SK-N-SH (cell line): ENCODE measurements at regions not wholly inside any gene's neighbourhood (a gene's known extent, or its start where the extent isn't known, plus 50 kb on each side); places are given as distances from the start of the nearest gene placed in this dataset.

Experiments used
- CTCF ChIA-PET: fragments of 300-600, 350-600 bp; formaldehyde crosslinking; extraction: SDS; loops from one replicate; lab custom pipeline; 2021; lab: Yijun Ruan, JAX
- POLR2A ChIA-PET: fragments of 350-600 bp; sonication (Branson Sonifier 250); formaldehyde crosslinking; extraction: SDS; loops from one replicate; lab custom pipeline; 2020; ENCODE audit warnings: antibody characterized with exemption, inconsistent platforms; lab: Yijun Ruan, JAX
- DNase-seq: peaks from one replicate; pipeline ENCODE4 v3.0.0; 2012
- H2AFZ ChIP-seq: fragments of 200-600 bp; sonication (generic); 2 replicates; pipeline ENCODE4 v1.8.1; 2016; ENCODE audit warnings: antibody characterized with exemption, mild to moderate bottlenecking, low read depth
- H3F3A ChIP-seq: fragments of 200-600 bp; sonication (generic); replicated peaks from 2 replicates; pipeline ENCODE3; 2016; ENCODE audit warnings: antibody characterized with exemption, mild to moderate bottlenecking; ENCODE audit not compliant: insufficient read depth
- H3K27ac ChIP-seq, 2 experiments: fragments of 200-500 bp in 1 of 2; fragments of 200-600 bp in 1 of 2; sonication (Bioruptor generic) in 1 of 2; sonication (generic), shearing (Covaris generic) in 1 of 2; 2 replicates each; pipeline versions ENCODE4 v1.5.1 to v1.6.1; 2014 to 2016; ENCODE audit warnings: low read depth in 2 of 2, inconsistent platforms in 1 of 2, low read length in 1 of 2, mild to moderate bottlenecking in 1 of 2, mixed read lengths in 1 of 2
- H3K27me3 ChIP-seq: fragments of 200-600 bp; sonication (generic), shearing (Covaris generic); 2 replicates; pipeline ENCODE4 v1.6.1; 2016; ENCODE audit warnings: mixed run types; ENCODE audit not compliant: insufficient read depth
- H3K36me3 ChIP-seq, 2 experiments: fragments of 200-500 bp in 1 of 2; fragments of 200-600 bp in 1 of 2; sonication (Bioruptor generic) in 1 of 2; sonication (generic) in 1 of 2; replicated peaks in 1 of 2; 2 replicates each; pipeline versions ENCODE3 to v1.5.1; 2014 to 2016; ENCODE audit warnings: low read length in 1 of 2, mild to moderate bottlenecking in 1 of 2; ENCODE audit not compliant: insufficient read depth in 2 of 2, control insufficient read depth in 1 of 2
- H3K4me1 ChIP-seq, 2 experiments: fragments of 200-500 bp in 1 of 2; fragments of 200-600 bp in 1 of 2; sonication (Bioruptor generic) in 1 of 2; sonication (generic), shearing (Covaris generic) in 1 of 2; 2 replicates each; pipeline versions ENCODE4 v1.5.1 to v1.6.1; 2014 to 2016; ENCODE audit warnings: low read depth in 1 of 2, low read length in 1 of 2, mixed run types in 1 of 2; ENCODE audit not compliant: insufficient read depth in 2 of 2, control insufficient read depth in 1 of 2
- H3K4me2 ChIP-seq: fragments of 200-600 bp; sonication (generic), shearing (Covaris generic); 2 replicates; pipeline ENCODE4 v1.6.1; 2017; ENCODE audit warnings: mixed run types
- H3K4me3 ChIP-seq, 2 experiments: fragments of 200-500 bp in 1 of 2; fragments of 200-600 bp in 1 of 2; sonication (Bioruptor generic) in 1 of 2; sonication (generic), shearing (Covaris generic) in 1 of 2; 2 replicates each; pipeline versions ENCODE4 v1.5.1 to v1.8.1; 2014 to 2016; ENCODE audit warnings: low read depth in 2 of 2, inconsistent platforms in 1 of 2, low read length in 1 of 2, mild to moderate bottlenecking in 1 of 2, mixed read lengths in 1 of 2, moderate library complexity in 1 of 2
- H3K79me2 ChIP-seq: fragments of 200-600 bp; sonication (generic); 2 replicates; pipeline ENCODE4 v1.8.1; 2017; ENCODE audit warnings: mild to moderate bottlenecking; ENCODE audit not compliant: insufficient read depth
- H3K9ac ChIP-seq: fragments of 200-600 bp; sonication (generic); 2 replicates; pipeline ENCODE4 v1.6.1; 2017; ENCODE audit warnings: mixed run types
- H3K9me2 ChIP-seq: fragments of 200-600 bp; sonication (generic); 2 replicates; pipeline ENCODE4 v1.6.1; 2017; ENCODE audit warnings: mixed run types
- H3K9me3 ChIP-seq: fragments of 200-600 bp; sonication (generic); 2 replicates; pipeline ENCODE4 v1.6.1; 2017; ENCODE audit warnings: mixed run types, mild to moderate bottlenecking, moderate library complexity
- H4K20me1 ChIP-seq: fragments of 200-600 bp; sonication (generic); 2 replicates; pipeline ENCODE4 v1.6.1; 2017; ENCODE audit warnings: mild to moderate bottlenecking, mixed run types; ENCODE audit not compliant: insufficient read depth
- CTCF ChIP-seq: fragments of 200-600 bp; sonication (generic); IDR thresholded peaks from 2 replicates; pipeline ENCODE4 v1.6.1; 2017; ENCODE audit warnings: antibody characterized with exemption, mild to moderate bottlenecking, moderate library complexity
- FOXJ3 ChIP-seq: sonication (generic); formaldehyde crosslinking; IDR thresholded peaks from 2 replicates; pipeline ENCODE4 v1.5.1; 2020; ENCODE audit warnings: mild to moderate bottlenecking, missing genetic modification reagents
- MAX ChIP-seq: IDR thresholded peaks from 2 replicates; pipeline ENCODE4 v1.4.0; 2012; ENCODE audit warnings: low read depth
- MEF2A ChIP-seq: IDR thresholded peaks from 2 replicates; pipeline ENCODE4 v1.4.0; 2012; ENCODE audit warnings: low read depth, borderline replicate concordance
- MXI1 ChIP-seq: IDR thresholded peaks from 2 replicates; pipeline ENCODE4 v1.6.1; 2012; ENCODE audit warnings: mild to moderate bottlenecking, low read depth, low read length, improper control_type of control experiment
- NFIC ChIP-seq: IDR thresholded peaks from 2 replicates; pipeline ENCODE4 v1.4.0; 2012; ENCODE audit warnings: borderline replicate concordance
- RCOR1 ChIP-seq: fragments of 150-350 bp; IDR thresholded peaks from 2 replicates; pipeline ENCODE4 v1.6.1; 2017; ENCODE audit warnings: antibody characterized with exemption, low read length
- RFX5 ChIP-seq: IDR thresholded peaks from 2 replicates; pipeline ENCODE4 v1.6.1; 2012; ENCODE audit warnings: mild to moderate bottlenecking, improper control_type of control experiment, low read length
- TAF1 ChIP-seq: IDR thresholded peaks from 2 replicates; pipeline ENCODE4 v1.6.1; 2012; ENCODE audit warnings: low read depth, mild to moderate bottlenecking, low read length, moderate library complexity, borderline replicate concordance
- USF1 ChIP-seq: IDR thresholded peaks from 2 replicates; pipeline ENCODE4 v1.4.0; 2012; ENCODE audit warnings: low read depth, borderline replicate concordance
- YY1 ChIP-seq: IDR thresholded peaks from 2 replicates; pipeline ENCODE4 v1.4.0; 2012; ENCODE audit warnings: low read depth, mild to moderate bottlenecking
- WGBS: methylation state at CpG from one replicate; pipeline ENCODE4 v1.1.6; 2017; ENCODE audit warnings: low lambda C conversion rate; 5-methylcytosine and 5-hydroxymethylcytosine counted together
- TF ChIP-seq, protein P1 (sequence below): fragments of 150-350 bp; IDR thresholded peaks from 2 replicates; pipeline ENCODE4 v1.6.1; 2017; ENCODE audit warnings: antibody characterized with exemption, low read length, low read depth, borderline replicate concordance
- TF ChIP-seq, protein P2 (sequence below): IDR thresholded peaks from 2 replicates; pipeline ENCODE4 v1.6.1; 2012; ENCODE audit warnings: mild to moderate bottlenecking, low read depth, low read length, moderate library complexity
- TF ChIP-seq, protein P3 (sequence below): fragments of 150-350 bp; IDR thresholded peaks from 2 replicates; pipeline ENCODE4 v1.6.1; 2016; ENCODE audit warnings: mild to moderate bottlenecking, low read depth, low read length

- TF ChIP-seq, protein P1, sequence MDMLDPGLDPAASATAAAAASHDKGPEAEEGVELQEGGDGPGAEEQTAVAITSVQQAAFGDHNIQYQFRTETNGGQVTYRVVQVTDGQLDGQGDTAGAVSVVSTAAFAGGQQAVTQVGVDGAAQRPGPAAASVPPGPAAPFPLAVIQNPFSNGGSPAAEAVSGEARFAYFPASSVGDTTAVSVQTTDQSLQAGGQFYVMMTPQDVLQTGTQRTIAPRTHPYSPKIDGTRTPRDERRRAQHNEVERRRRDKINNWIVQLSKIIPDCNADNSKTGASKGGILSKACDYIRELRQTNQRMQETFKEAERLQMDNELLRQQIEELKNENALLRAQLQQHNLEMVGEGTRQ, result no peak
- TF ChIP-seq USF1 (no peak), NFIC (no peak), MXI1 (no peak), TAF1 (no peak), MAX (no peak), CTCF (no peak), RCOR1 (no peak), MEF2A (no peak), RFX5 (no peak), FOXJ3 (CRISPR knock-in tag) (no peak), YY1 (no peak)
- TF ChIP-seq, protein P2, sequence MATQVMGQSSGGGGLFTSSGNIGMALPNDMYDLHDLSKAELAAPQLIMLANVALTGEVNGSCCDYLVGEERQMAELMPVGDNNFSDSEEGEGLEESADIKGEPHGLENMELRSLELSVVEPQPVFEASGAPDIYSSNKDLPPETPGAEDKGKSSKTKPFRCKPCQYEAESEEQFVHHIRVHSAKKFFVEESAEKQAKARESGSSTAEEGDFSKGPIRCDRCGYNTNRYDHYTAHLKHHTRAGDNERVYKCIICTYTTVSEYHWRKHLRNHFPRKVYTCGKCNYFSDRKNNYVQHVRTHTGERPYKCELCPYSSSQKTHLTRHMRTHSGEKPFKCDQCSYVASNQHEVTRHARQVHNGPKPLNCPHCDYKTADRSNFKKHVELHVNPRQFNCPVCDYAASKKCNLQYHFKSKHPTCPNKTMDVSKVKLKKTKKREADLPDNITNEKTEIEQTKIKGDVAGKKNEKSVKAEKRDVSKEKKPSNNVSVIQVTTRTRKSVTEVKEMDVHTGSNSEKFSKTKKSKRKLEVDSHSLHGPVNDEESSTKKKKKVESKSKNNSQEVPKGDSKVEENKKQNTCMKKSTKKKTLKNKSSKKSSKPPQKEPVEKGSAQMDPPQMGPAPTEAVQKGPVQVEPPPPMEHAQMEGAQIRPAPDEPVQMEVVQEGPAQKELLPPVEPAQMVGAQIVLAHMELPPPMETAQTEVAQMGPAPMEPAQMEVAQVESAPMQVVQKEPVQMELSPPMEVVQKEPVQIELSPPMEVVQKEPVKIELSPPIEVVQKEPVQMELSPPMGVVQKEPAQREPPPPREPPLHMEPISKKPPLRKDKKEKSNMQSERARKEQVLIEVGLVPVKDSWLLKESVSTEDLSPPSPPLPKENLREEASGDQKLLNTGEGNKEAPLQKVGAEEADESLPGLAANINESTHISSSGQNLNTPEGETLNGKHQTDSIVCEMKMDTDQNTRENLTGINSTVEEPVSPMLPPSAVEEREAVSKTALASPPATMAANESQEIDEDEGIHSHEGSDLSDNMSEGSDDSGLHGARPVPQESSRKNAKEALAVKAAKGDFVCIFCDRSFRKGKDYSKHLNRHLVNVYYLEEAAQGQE, result no peak
- TF ChIP-seq, protein P3, sequence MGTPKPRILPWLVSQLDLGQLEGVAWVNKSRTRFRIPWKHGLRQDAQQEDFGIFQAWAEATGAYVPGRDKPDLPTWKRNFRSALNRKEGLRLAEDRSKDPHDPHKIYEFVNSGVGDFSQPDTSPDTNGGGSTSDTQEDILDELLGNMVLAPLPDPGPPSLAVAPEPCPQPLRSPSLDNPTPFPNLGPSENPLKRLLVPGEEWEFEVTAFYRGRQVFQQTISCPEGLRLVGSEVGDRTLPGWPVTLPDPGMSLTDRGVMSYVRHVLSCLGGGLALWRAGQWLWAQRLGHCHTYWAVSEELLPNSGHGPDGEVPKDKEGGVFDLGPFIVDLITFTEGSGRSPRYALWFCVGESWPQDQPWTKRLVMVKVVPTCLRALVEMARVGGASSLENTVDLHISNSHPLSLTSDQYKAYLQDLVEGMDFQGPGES, result no peak
- no peak overlapping the region for H3K4me3 ChIP-seq
- no peaks in the 10 kb centered on the region for H3K9me2 ChIP-seq
- no peaks in the 10 kb centered on the region for H3F3A ChIP-seq
- peaks cover 37% of the 10 kb centered on the region for H3K79me2 ChIP-seq
- POLR2A ChIA-PET, result no interaction called here
- H4K20me1 ChIP-seq, result peaks cover 6% of the 10 kb centered on the region; the same call in 1 of the 2 replicates
- CTCF ChIA-PET, result interaction anchor here (0.7 to 10.9 kb wide), 6 partner anchors 12 to 1096 kb away, joined by 3 to 74 read pairs (median 8); no protein-coding TSS in a partner anchor
- no peak overlapping the region for H3K27ac ChIP-seq
- no peak overlapping the region for H2AFZ ChIP-seq
- 75% methylated on average over 6 of the region's 6 CpGs for WGBS
- DNase-seq, result no peak
- H3K27me3 ChIP-seq, result no peaks in the 10 kb centered on the region
- H3K36me3 ChIP-seq, result peaks cover 0 to 16% of the 10 kb centered on the region in 2 experiments
- H3K4me2 ChIP-seq, result no peak overlapping the region
- no peak overlapping the region for H3K9ac ChIP-seq
- H3K4me1 ChIP-seq, result no peaks in the 10 kb centered on the region; a peak in 1 of 4 replicates
- H3K9me3 ChIP-seq, result no peaks in the 10 kb centered on the region
Observed at GRCh38 chr7:131057015-131057793, 270.5 kb upstream of the MKLN1 start.
